Motor neuron (in vitro differentiated cells): ENCODE measurements at regions not wholly inside any gene's neighbourhood (a gene's known extent, or its start where the extent isn't known, plus 50 kb on each side); places are given as distances from the start of the nearest gene placed in this dataset.

Experiments
- ATAC-seq, 8 experiments: fragments of 200-7000 bp; cut with Tn5 transposase; replicated peaks in 6 of 8; 2 replicates each; pipeline ENCODE4 v1.8.0; 2021; ENCODE audit warnings: mild to moderate bottlenecking in 8 of 8, moderate library complexity in 8 of 8
- H3K27ac ChIP-seq, 2 donors: fragments of 250-450 bp; sonication (Bioruptor Pico); 2 replicates each; pipeline ENCODE4 v1.9.0; 2021; ENCODE audit warnings: antibody characterized with exemption in 2 of 2, mild to moderate bottlenecking in 2 of 2, moderate library complexity in 1 of 2
- H3K4me1 ChIP-seq, 2 donors: fragments of 250-450 bp; sonication (Bioruptor Pico); replicated peaks in 1 of 2; 2 replicates each; pipeline ENCODE4 v1.6.1; 2021; ENCODE audit warnings: antibody characterized with exemption in 2 of 2, mild to moderate bottlenecking in 2 of 2, moderate library complexity in 1 of 2
- H3K4me3 ChIP-seq, 5 donors: fragments of 250-450 bp; sonication (Bioruptor Pico); 2 replicates each; pipeline ENCODE4 v1.9.0; 2021; ENCODE audit warnings: antibody characterized with exemption in 5 of 5, mild to moderate bottlenecking in 5 of 5, moderate library complexity in 4 of 5
- WGBS, 10 experiments: fragments of 450-650 bp; shearing (Covaris generic); methylation state at CpG; one replicate each; pipeline ENCODE4 v1.0.0; 2022; 5-methylcytosine and 5-hydroxymethylcytosine counted together
- in situ Hi-C, 9 experiments: fragments of 400-800 bp; cut with MboI; loops; one replicate each; pipeline ENCODE4 v1.15.0; 2021; ENCODE audit warnings: low sequenced_read_pairs in 9 of 9, low pct_unique_long_range_greater_than_20kb in 2 of 9; ENCODE audit not compliant: unreplicated experiment in 9 of 9

GRCh38 chr1:220391491-220391890 is 119.2 kb upstream of the RAB3GAP2 start:
- no peak for ATAC-seq
- no peaks in the 10 kb centered on the region for H3K4me1 ChIP-seq
- no peak overlapping the region for H3K4me3 ChIP-seq
- WGBS, 10 experiments = 0 to 100% (median 75%) methylated on average over 1 to 2 of the region's 2 CpGs; no CpG with 5 or more reads in 1 of the 10 experiments
- in situ Hi-C loops = no loop called here
- no peak overlapping the region for H3K27ac ChIP-seq

- WGBS, 10 experiments = 47 to 100% (median 91%) methylated on average over 1 to 5 of the region's 5 CpGs; no CpG with 5 or more reads in 1 of the 10 experiments
- ATAC-seq = peak in 1 of 8 experiments; percentile 72
- in situ Hi-C loops = no loop called here
- Histone ChIP-seq H3K4me1 (no peaks in the 10 kb centered on the region), H3K4me3 (no peak overlapping the region), H3K27ac (no peak overlapping the region)
Observed at GRCh38 chr1:220389634-220390033, 117.4 kb upstream of the RAB3GAP2 start.

- Histone ChIP-seq H3K4me1 (no peaks in the 10 kb centered on the region), H3K27ac (no peak overlapping the region), H3K4me3 (no peak overlapping the region)
- ATAC-seq = peak in 1 of 8 experiments; percentile 48
- in situ Hi-C loops = no loop called here
- WGBS, 10 experiments = 17 to 63% (median 44%) methylated on average over 2 to 3 of the region's 3 CpGs; no CpG with 5 or more reads in 2 of the 10 experiments
Observed at GRCh38 chr1:220386494-220387195, 114.4 kb upstream of the RAB3GAP2 start.

GRCh38 chr1:220385158-220385557 is 112.9 kb upstream of the RAB3GAP2 start:
- H3K4me3 ChIP-seq = no peak overlapping the region
- ATAC-seq = no peak
- in situ Hi-C loops = no loop called here
- WGBS, 10 experiments = 0 to 100% (median 67%) methylated on average over 1 of the region's 1 CpG; no CpG with 5 or more reads in 5 of the 10 experiments
- no peaks in the 10 kb centered on the region for H3K4me1 ChIP-seq
- no peak overlapping the region for H3K27ac ChIP-seq

- H3K27ac ChIP-seq = no peak overlapping the region
- no peaks in the 10 kb centered on the region for H3K4me1 ChIP-seq
- peak in 3 of 8 experiments; percentile 90 to 100 (median 95) for ATAC-seq
- in situ Hi-C loops = no loop called here
- no peak overlapping the region for H3K4me3 ChIP-seq
- 10 to 90% (median 52%) methylated on average over 2 to 4 of the region's 4 CpGs for WGBS, 10 experiments
Observed at GRCh38 chr1:220382994-220383393, 110.7 kb upstream of the RAB3GAP2 start.

GRCh38 chr1:220380885-220381284 is 108.6 kb upstream of the RAB3GAP2 start:
- no peak for ATAC-seq
- Histone ChIP-seq H3K4me3 (no peak overlapping the region), H3K27ac (no peak overlapping the region), H3K4me1 (no peaks in the 10 kb centered on the region)
- in situ Hi-C loops = no loop called here
- WGBS, 10 experiments = 10 to 100% (median 75%) methylated on average over 1 to 3 of the region's 3 CpGs

GRCh38 chr1:220378571-220379302 is 106.5 kb upstream of the RAB3GAP2 start:
- 70 to 92% (median 79%) methylated on average over 3 to 10 of the region's 11 CpGs; no CpG with 5 or more reads in 4 of the 10 experiments for WGBS, 10 experiments
- ATAC-seq = peak in 1 of 8 experiments; percentile 26
- Histone ChIP-seq H3K4me3 (no peak overlapping the region), H3K27ac (no peak overlapping the region), H3K4me1 (no peaks in the 10 kb centered on the region)
- in situ Hi-C loops = no loop called here

- ATAC-seq = no peak
- in situ Hi-C loops = no loop called here
- WGBS, 10 experiments = 17 to 100% (median 78%) methylated on average over 1 to 3 of the region's 3 CpGs; no CpG with 5 or more reads in 2 of the 10 experiments
Observed at GRCh38 chr1:220375715-220376114, 103.5 kb upstream of the RAB3GAP2 start.

GRCh38 chr1:220374449-220374848 is 102.2 kb upstream of the RAB3GAP2 start:
- peaks cover 8 to 10% of the 10 kb centered on the region in 2 donors for H3K4me1 ChIP-seq
- in situ Hi-C loops = no loop called here
- 80 to 100% (median 95%) methylated on average over 1 to 2 of the region's 2 CpGs; no CpG with 5 or more reads in 4 of the 10 experiments for WGBS, 10 experiments
- no peak overlapping the region for H3K4me3 ChIP-seq
- no peak for ATAC-seq
- no peak overlapping the region for H3K27ac ChIP-seq

More at GRCh38 chr1:220375715-220376114, 103.5 kb upstream of the RAB3GAP2 start:
- Histone ChIP-seq H3K27ac (no peak overlapping the region), H3K4me1 (peaks cover 0 to 2% of the 10 kb centered on the region in 2 donors), H3K4me3 (no peak overlapping the region)

- Histone ChIP-seq H3K4me3 (no peak overlapping the region), H3K27ac (no peak overlapping the region), H3K4me1 (peaks cover 16 to 22% of the 10 kb centered on the region in 2 donors)
- in situ Hi-C loops = no loop called here
- ATAC-seq = no peak
- WGBS, 10 experiments = 49 to 90% (median 70%) methylated on average over 3 to 7 of the region's 7 CpGs; no CpG with 5 or more reads in 1 of the 10 experiments
Observed at GRCh38 chr1:220372451-220372850, 100.2 kb upstream of the RAB3GAP2 start.

GRCh38 chr1:220371324-220371723 is 99.1 kb upstream of the RAB3GAP2 start:
- WGBS, 10 experiments = 70 to 100% (median 84%) methylated on average over 1 to 4 of the region's 4 CpGs; no CpG with 5 or more reads in 2 of the 10 experiments
- in situ Hi-C loops = no loop called here
- H3K27ac ChIP-seq = no peak overlapping the region
- no peak overlapping the region for H3K4me3 ChIP-seq
- ATAC-seq = no peak
- H3K4me1 ChIP-seq = peaks cover 16 to 22% of the 10 kb centered on the region in 2 donors

- WGBS, 10 experiments = 0 to 67% (median 40%) methylated on average over 2 to 5 of the region's 5 CpGs
- Histone ChIP-seq H3K27ac (no peak overlapping the region), H3K4me1 (peaks cover 16 to 22% of the 10 kb centered on the region in 2 donors), H3K4me3 (no peak overlapping the region)
- ATAC-seq = peak; percentile 83 to 94 (median 90)
- in situ Hi-C loops = no loop called here
Observed at GRCh38 chr1:220370041-220370700, 97.9 kb upstream of the RAB3GAP2 start.

- WGBS, 10 experiments = 40 to 100% (median 63%) methylated on average over 1 to 3 of the region's 3 CpGs; no CpG with 5 or more reads in 1 of the 10 experiments
- H3K4me3 ChIP-seq = no peak overlapping the region
- ATAC-seq = no peak
- H3K4me1 ChIP-seq = peaks cover 16 to 22% of the 10 kb centered on the region in 2 donors
- H3K27ac ChIP-seq = no peak overlapping the region
- in situ Hi-C loops = no loop called here
Observed at GRCh38 chr1:220369511-220369910, 97.3 kb upstream of the RAB3GAP2 start.
